CD4-positive, CD25-positive, alpha-beta regulatory T cell (primary cell): ENCODE measurements at regions not wholly inside any gene's neighbourhood (a gene's known extent, or its start where the extent isn't known, plus 50 kb on each side); places are given as distances from the start of the nearest gene placed in this dataset.

ENCODE experiments used
- ATAC-seq, 2 donors: fragments of 150-1000 bp; cut with Tn5 transposase; one replicate each; pipeline ENCODE4 v1.10.0; 2021; ENCODE audit warnings: low read depth in 2 of 2, moderate number of reproducible peaks in 2 of 2, moderate library complexity in 1 of 2
- DNase-seq, 3 donors: peaks; one replicate each; pipeline versions ENCODE4 v3.0.0 to v3.0.0-alpha.2; 2012 to 2022; ENCODE audit warnings: mixed read lengths in 1 of 3
- H3K27ac ChIP-seq: one replicate; pipeline ENCODE4 v1.7.0; 2013; ENCODE audit warnings: mild to moderate bottlenecking, low read length; ENCODE audit not compliant: insufficient read depth, poor library complexity, severe bottlenecking
- H3K27me3 ChIP-seq: one replicate; pipeline ENCODE4 v1.7.0; 2013; ENCODE audit warnings: low read length; ENCODE audit not compliant: control insufficient read depth, insufficient read depth
- H3K36me3 ChIP-seq: one replicate; pipeline ENCODE4 v1.7.0; 2013; ENCODE audit warnings: mild to moderate bottlenecking, low read length, moderate library complexity; ENCODE audit not compliant: control insufficient read depth, insufficient read depth
- H3K4me1 ChIP-seq: 2 replicates; pipeline ENCODE4 v1.7.0; 2013; ENCODE audit warnings: mild to moderate bottlenecking, low read length; ENCODE audit not compliant: insufficient read depth, control insufficient read depth, poor library complexity, severe bottlenecking
- H3K4me3 ChIP-seq: one replicate; pipeline ENCODE4 v1.7.0; 2013; ENCODE audit warnings: low read depth, mild to moderate bottlenecking, low read length, moderate library complexity
- H3K9me3 ChIP-seq, 2 experiments: 1 replicate in 1 of 2; 2 replicates in 1 of 2; pipeline ENCODE4 v1.7.0; 2013; ENCODE audit warnings: low read length in 2 of 2, mild to moderate bottlenecking in 1 of 2, moderate library complexity in 1 of 2; ENCODE audit not compliant: control insufficient read depth in 2 of 2
- H3K27ac Mint-ChIP-seq, 3 donors: one replicate each; pipeline ENCODE4 v1.8.0; 2020 to 2022; ENCODE audit warnings: mild to moderate bottlenecking in 3 of 3, mixed read lengths in 3 of 3, moderate library complexity in 2 of 3
- H3K27me3 Mint-ChIP-seq: one replicate; pipeline ENCODE4 v1.8.0; 2022; ENCODE audit warnings: mild to moderate bottlenecking, mixed read lengths
- H3K36me3 Mint-ChIP-seq: one replicate; pipeline ENCODE4 v1.8.0; 2020; ENCODE audit warnings: mixed read lengths
- H3K4me1 Mint-ChIP-seq, 4 donors: one replicate each; pipeline ENCODE4 v1.8.0; 2020 to 2022; ENCODE audit warnings: mixed read lengths in 4 of 4, mild to moderate bottlenecking in 1 of 4
- H3K4me3 Mint-ChIP-seq, 4 donors: one replicate each; pipeline ENCODE4 v1.8.0; 2020 to 2022; ENCODE audit warnings: mild to moderate bottlenecking in 4 of 4, mixed read lengths in 4 of 4, moderate library complexity in 3 of 4
- H3K9me3 Mint-ChIP-seq, 7 donors: one replicate each; pipeline ENCODE4 v1.8.0; 2020 to 2022; ENCODE audit warnings: mixed read lengths in 7 of 7, mild to moderate bottlenecking in 3 of 7, moderate library complexity in 2 of 7

DNA sequence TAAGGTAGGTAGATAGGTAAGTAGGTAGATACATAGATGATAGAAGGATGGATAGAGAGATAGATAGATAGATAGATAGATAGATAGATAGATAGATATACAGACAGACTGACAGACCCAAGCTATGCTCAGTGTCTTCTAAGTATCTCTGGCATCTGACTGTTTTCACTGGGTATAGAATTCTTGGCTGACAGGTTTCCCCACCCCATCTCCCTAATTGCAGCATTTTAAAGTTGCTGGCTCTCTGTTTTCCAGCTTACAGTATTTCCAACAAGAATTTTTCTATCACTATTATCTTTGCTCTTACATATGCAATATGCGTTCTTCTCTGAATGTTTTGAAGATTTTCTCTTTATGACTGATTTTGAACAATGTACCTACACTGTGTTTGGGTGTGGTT, 328.7 kb downstream of the TCERG1L start:
- ATAC-seq (no peak), DNase-seq (no peak)
- peaks cover 0 to 6% (median 4%) of the 10 kb centered on the region in 7 donors for H3K9me3 Mint-ChIP-seq
- H3K27ac Mint-ChIP-seq = no peak overlapping the region
- H3K27me3 ChIP-seq = no peaks in the 10 kb centered on the region
- no peak overlapping the region for H3K4me3 Mint-ChIP-seq
- peaks cover 0 to 3% of the 10 kb centered on the region in 2 experiments for H3K9me3 ChIP-seq
- H3K27me3 Mint-ChIP-seq = no peaks in the 10 kb centered on the region
- no peak overlapping the region for H3K27ac ChIP-seq
- H3K36me3 ChIP-seq = no peaks in the 10 kb centered on the region
- H3K36me3 Mint-ChIP-seq = no peaks in the 10 kb centered on the region
- no peak overlapping the region for H3K4me3 ChIP-seq
- no peaks in the 10 kb centered on the region for H3K4me1 Mint-ChIP-seq
- no peaks in the 10 kb centered on the region for H3K4me1 ChIP-seq

DNA sequence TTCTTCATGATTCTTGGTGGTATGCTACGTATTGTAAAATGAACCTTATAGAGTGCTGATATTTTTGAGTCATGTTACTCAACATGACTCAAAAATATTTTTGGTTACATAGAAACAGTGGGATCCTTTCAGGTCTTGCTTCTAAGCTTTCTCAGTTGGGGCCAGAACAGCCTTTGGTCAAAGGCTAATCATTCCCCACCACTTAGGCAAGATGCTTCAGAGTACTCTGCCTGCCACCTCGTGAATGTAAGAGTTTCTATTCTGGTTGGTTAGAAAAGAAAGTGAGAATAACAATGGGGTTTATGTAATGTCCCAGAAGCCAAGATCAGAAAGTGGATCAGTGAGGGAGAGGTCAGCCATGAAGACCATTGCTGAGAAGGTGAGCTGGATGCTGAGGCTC, 327.8 kb downstream of the TCERG1L start:
- Histone ChIP-seq H3K27me3 (no peaks in the 10 kb centered on the region), H3K4me1 (no peaks in the 10 kb centered on the region), H3K27ac (no peak overlapping the region), H3K36me3 (no peaks in the 10 kb centered on the region), H3K9me3 (peaks cover 0 to 3% of the 10 kb centered on the region in 2 experiments), H3K4me3 (no peak overlapping the region)
- Mint-ChIP-seq H3K4me3 (no peak overlapping the region), H3K4me1 (no peaks in the 10 kb centered on the region), H3K36me3 (no peaks in the 10 kb centered on the region), H3K27me3 (no peaks in the 10 kb centered on the region), H3K9me3 (peaks cover 0 to 7% (median 5%) of the 10 kb centered on the region in 7 donors), H3K27ac (no peak overlapping the region)
- DNase-seq (no peak), ATAC-seq (no peak)

DNA sequence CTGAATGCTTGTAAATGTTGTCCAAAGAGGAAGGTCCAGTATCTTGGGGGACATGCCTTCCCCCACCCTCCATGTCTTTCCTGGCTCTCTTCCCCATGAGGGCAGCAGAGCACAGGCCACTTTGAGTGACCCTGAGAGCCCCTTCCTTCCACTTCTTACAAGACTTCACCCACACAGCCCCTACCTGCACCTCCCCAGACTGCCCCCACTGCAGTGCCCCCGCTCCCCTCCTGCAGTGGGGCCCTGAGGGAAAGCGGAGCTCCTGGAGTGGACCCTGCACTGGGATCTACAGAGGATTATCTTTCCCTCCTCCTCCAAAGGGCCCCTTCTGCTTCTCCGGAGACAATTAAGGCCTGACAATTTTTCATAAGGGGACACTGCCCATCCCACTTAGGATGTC, 326.8 kb downstream of the TCERG1L start:
- no peaks in the 10 kb centered on the region for H3K27me3 ChIP-seq
- Mint-ChIP-seq H3K4me1 (no peaks in the 10 kb centered on the region), H3K9me3 (peaks cover 0 to 7% (median 5%) of the 10 kb centered on the region in 7 donors), H3K27me3 (no peaks in the 10 kb centered on the region), H3K36me3 (no peaks in the 10 kb centered on the region), H3K4me3 (no peak overlapping the region), H3K27ac (no peak overlapping the region)
- no peaks in the 10 kb centered on the region for H3K36me3 ChIP-seq
- DNase-seq (no peak), ATAC-seq (no peak)
- no peak overlapping the region for H3K4me3 ChIP-seq
- H3K9me3 ChIP-seq = peaks cover 0 to 3% of the 10 kb centered on the region in 2 experiments
- H3K4me1 ChIP-seq = no peaks in the 10 kb centered on the region
- H3K27ac ChIP-seq = no peak overlapping the region

GRCh38 chr10:130985158-130985753, 326.3 kb downstream of the TCERG1L start:
- no peak overlapping the region for H3K27ac Mint-ChIP-seq

DNA sequence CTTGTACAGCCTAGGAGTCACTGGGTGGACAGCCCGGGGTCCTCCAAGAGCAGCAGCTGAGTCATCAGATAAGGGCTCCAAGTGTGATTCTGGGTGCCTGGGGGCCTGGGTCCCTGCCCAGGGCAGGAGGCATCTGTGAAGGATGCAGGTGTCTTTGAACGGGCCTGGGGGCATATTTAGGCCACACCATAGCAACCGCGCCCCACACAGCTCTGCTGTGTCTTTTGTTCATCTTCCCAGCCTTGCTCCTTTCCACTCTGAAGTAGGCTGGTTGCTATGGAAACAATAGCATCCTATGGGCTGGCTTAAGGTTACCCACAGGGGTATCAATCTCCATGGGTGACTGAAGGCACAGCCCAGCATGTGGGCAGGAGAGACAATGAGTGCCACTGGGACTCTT, 324.7 kb downstream of the TCERG1L start:
- Histone ChIP-seq H3K27me3 (no peaks in the 10 kb centered on the region), H3K36me3 (no peaks in the 10 kb centered on the region), H3K27ac (no peak overlapping the region), H3K4me1 (no peaks in the 10 kb centered on the region), H3K4me3 (no peak overlapping the region), H3K9me3 (peaks cover 0 to 3% of the 10 kb centered on the region in 2 experiments)
- Mint-ChIP-seq H3K27ac (no peak overlapping the region), H3K36me3 (no peaks in the 10 kb centered on the region), H3K9me3 (peaks cover 0 to 7% (median 5%) of the 10 kb centered on the region in 7 donors), H3K4me3 (no peak overlapping the region), H3K4me1 (no peaks in the 10 kb centered on the region), H3K27me3 (no peaks in the 10 kb centered on the region)
- DNase-seq (no peak), ATAC-seq (no peak)

More at GRCh38 chr10:130985158-130985753, 326.3 kb downstream of the TCERG1L start:
- ATAC-seq (no peak), DNase-seq (no peak)
- H3K4me3 Mint-ChIP-seq = no peak overlapping the region
- no peak overlapping the region for H3K4me3 ChIP-seq
- peaks cover 0 to 3% of the 10 kb centered on the region in 2 experiments for H3K9me3 ChIP-seq
- H3K36me3 Mint-ChIP-seq = no peaks in the 10 kb centered on the region
- no peak overlapping the region for H3K27ac ChIP-seq
- H3K36me3 ChIP-seq = no peaks in the 10 kb centered on the region
- H3K27me3 ChIP-seq = no peaks in the 10 kb centered on the region
- no peaks in the 10 kb centered on the region for H3K4me1 ChIP-seq
- no peaks in the 10 kb centered on the region for H3K4me1 Mint-ChIP-seq
- peaks cover 0 to 7% (median 5%) of the 10 kb centered on the region in 7 donors for H3K9me3 Mint-ChIP-seq
- no peaks in the 10 kb centered on the region for H3K27me3 Mint-ChIP-seq

- Histone ChIP-seq H3K9me3 (peaks cover 0 to 3% of the 10 kb centered on the region in 2 experiments), H3K4me3 (no peak overlapping the region), H3K4me1 (no peaks in the 10 kb centered on the region), H3K27me3 (no peaks in the 10 kb centered on the region), H3K27ac (no peak overlapping the region), H3K36me3 (no peaks in the 10 kb centered on the region)
- Mint-ChIP-seq H3K27ac (no peak overlapping the region), H3K9me3 (peaks cover 0 to 7% (median 5%) of the 10 kb centered on the region in 7 donors), H3K36me3 (no peaks in the 10 kb centered on the region), H3K4me3 (no peak overlapping the region), H3K27me3 (no peaks in the 10 kb centered on the region), H3K4me1 (no peaks in the 10 kb centered on the region)
- ATAC-seq = no peak
- DNase-seq = no peak
Observed at GRCh38 chr10:130987401-130987800, 324.1 kb downstream of the TCERG1L start.

- peaks cover 0 to 7% (median 0%) of the 10 kb centered on the region in 7 donors for H3K9me3 Mint-ChIP-seq
- Histone ChIP-seq H3K27me3 (no peaks in the 10 kb centered on the region), H3K4me3 (no peak overlapping the region), H3K36me3 (no peaks in the 10 kb centered on the region), H3K4me1 (no peaks in the 10 kb centered on the region), H3K27ac (no peak overlapping the region), H3K9me3 (no peaks in the 10 kb centered on the region)
- no peak overlapping the region for H3K27ac Mint-ChIP-seq
- no peaks in the 10 kb centered on the region for H3K36me3 Mint-ChIP-seq
- no peak for DNase-seq
- ATAC-seq = no peak
- no peaks in the 10 kb centered on the region for H3K27me3 Mint-ChIP-seq
- no peaks in the 10 kb centered on the region for H3K4me1 Mint-ChIP-seq
- H3K4me3 Mint-ChIP-seq = no peak overlapping the region
Observed at GRCh38 chr10:130989670-130990232, 321.8 kb downstream of the TCERG1L start.

- H3K4me3 ChIP-seq = no peak overlapping the region
- no peaks in the 10 kb centered on the region for H3K36me3 ChIP-seq
- H3K4me1 Mint-ChIP-seq = no peaks in the 10 kb centered on the region
- no peak for DNase-seq
- H3K27me3 Mint-ChIP-seq = no peaks in the 10 kb centered on the region
- H3K27ac Mint-ChIP-seq = no peak overlapping the region
- H3K27me3 ChIP-seq = no peaks in the 10 kb centered on the region
- no peaks in the 10 kb centered on the region for H3K9me3 ChIP-seq
- no peak overlapping the region for H3K27ac ChIP-seq
- no peak for ATAC-seq
- peaks cover 0 to 3% (median 0%) of the 10 kb centered on the region in 7 donors for H3K9me3 Mint-ChIP-seq
- no peak overlapping the region for H3K4me3 Mint-ChIP-seq
- H3K4me1 ChIP-seq = no peaks in the 10 kb centered on the region
- no peaks in the 10 kb centered on the region for H3K36me3 Mint-ChIP-seq
Observed at GRCh38 chr10:130990486-130990885, 321.0 kb downstream of the TCERG1L start.
